ENCODE measurements at regions not wholly inside any gene's neighbourhood (a gene's known extent, or its start where the extent isn't known, plus 50 kb on each side); places are given as distances from the start of the nearest gene placed in this dataset.
A peak's percentile ranks its signal among the peaks of the same experiment; 100 is the strongest.

GRCh38 chr6:137560184-137560563, 66.0 kb upstream of the OLIG3 start:
- no peaks in the 10 kb centered on the region for H3K4me1 ChIP-seq (ENCODE audit: control insufficient read depth in 2 of 3, insufficient read depth in 2 of 3, low read depth in 1 of 3, low read length in 3 of 3)
- H3K36me3 ChIP-seq (ENCODE audit: control insufficient read depth in 2 of 3, insufficient read depth in 3 of 3, low read length in 3 of 3): no peaks in the 10 kb centered on the region
- FAIRE-seq (no peak), DNase-seq (no peak)
- H3K9me3 ChIP-seq (ENCODE audit: control insufficient read depth in 2 of 3, insufficient read depth in 1 of 3, low read length in 3 of 3): no peaks in the 10 kb centered on the region
- TF ChIP-seq, protein P1, sequence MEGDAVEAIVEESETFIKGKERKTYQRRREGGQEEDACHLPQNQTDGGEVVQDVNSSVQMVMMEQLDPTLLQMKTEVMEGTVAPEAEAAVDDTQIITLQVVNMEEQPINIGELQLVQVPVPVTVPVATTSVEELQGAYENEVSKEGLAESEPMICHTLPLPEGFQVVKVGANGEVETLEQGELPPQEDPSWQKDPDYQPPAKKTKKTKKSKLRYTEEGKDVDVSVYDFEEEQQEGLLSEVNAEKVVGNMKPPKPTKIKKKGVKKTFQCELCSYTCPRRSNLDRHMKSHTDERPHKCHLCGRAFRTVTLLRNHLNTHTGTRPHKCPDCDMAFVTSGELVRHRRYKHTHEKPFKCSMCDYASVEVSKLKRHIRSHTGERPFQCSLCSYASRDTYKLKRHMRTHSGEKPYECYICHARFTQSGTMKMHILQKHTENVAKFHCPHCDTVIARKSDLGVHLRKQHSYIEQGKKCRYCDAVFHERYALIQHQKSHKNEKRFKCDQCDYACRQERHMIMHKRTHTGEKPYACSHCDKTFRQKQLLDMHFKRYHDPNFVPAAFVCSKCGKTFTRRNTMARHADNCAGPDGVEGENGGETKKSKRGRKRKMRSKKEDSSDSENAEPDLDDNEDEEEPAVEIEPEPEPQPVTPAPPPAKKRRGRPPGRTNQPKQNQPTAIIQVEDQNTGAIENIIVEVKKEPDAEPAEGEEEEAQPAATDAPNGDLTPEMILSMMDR (IDR thresholded peaks at IDR 0.05; ENCODE audit: borderline replicate concordance, extremely low read depth, insufficient read depth): no peak
- H3K27ac ChIP-seq (ENCODE audit: low read depth in 2 of 2, low read length in 2 of 2): no peak overlapping the region
- H3K27me3 ChIP-seq (ENCODE audit: control insufficient read depth, insufficient read depth, low read length): no peaks in the 10 kb centered on the region
- H3K4me3 ChIP-seq (ENCODE audit: low read length in 3 of 3): no peak overlapping the region
- no peak overlapping the region for H3K9ac ChIP-seq (ENCODE audit: low read length in 3 of 3)
- intact Hi-C loops (cut with DNase I): no loop called here

- Histone ChIP-seq H3K27me3 (ENCODE audit: control insufficient read depth, insufficient read depth, low read length) (no peaks in the 10 kb centered on the region), H3K27ac (ENCODE audit: low read depth in 2 of 2, low read length in 2 of 2) (no peak overlapping the region), H3K9me3 (ENCODE audit: control insufficient read depth in 2 of 3, insufficient read depth in 1 of 3, low read length in 3 of 3) (no peaks in the 10 kb centered on the region), H3K9ac (ENCODE audit: low read length in 3 of 3) (no peak overlapping the region), H3K4me3 (ENCODE audit: low read length in 3 of 3) (no peak overlapping the region), H3K4me1 (ENCODE audit: control insufficient read depth in 2 of 3, insufficient read depth in 2 of 3, low read depth in 1 of 3, low read length in 3 of 3) (no peaks in the 10 kb centered on the region), H3K36me3 (ENCODE audit: control insufficient read depth in 2 of 3, insufficient read depth in 3 of 3, low read length in 3 of 3) (no peaks in the 10 kb centered on the region)
- intact Hi-C loops (cut with DNase I): no loop called here
- DNase-seq (no peak), FAIRE-seq (no peak)
- TF ChIP-seq, protein P1 (IDR thresholded peaks at IDR 0.05; ENCODE audit: borderline replicate concordance, extremely low read depth, insufficient read depth): no peak
Observed at GRCh38 chr6:137568067-137568466, 73.9 kb upstream of the OLIG3 start.

DNA sequence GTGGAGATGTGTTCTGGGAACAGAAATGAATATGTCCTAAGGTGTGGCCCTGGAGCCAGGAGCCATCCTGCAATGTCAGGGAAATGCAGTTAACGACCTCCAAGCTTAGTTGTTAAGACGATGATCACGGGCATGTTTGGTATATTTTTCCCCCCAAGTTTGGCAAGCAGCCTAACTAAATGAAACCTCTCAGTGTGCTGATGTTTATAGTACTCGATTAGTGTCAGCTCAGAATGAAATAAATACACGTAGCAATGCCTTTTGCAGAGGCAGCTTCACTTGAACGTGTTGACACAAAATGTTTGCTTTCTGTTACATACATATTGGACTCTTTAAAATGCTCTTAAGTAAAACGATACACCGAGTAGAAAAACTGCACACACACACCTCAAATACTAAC, 76.2 kb upstream of the OLIG3 start:
- no peak overlapping the region for H3K27ac ChIP-seq (ENCODE audit: low read depth in 2 of 2, low read length in 2 of 2)
- H3K4me3 ChIP-seq (ENCODE audit: low read length in 3 of 3): no peak overlapping the region
- peak in 1 of 5 donors; percentile 8 for DNase-seq
- TF ChIP-seq, protein P1 (IDR thresholded peaks at IDR 0.05; ENCODE audit: borderline replicate concordance, extremely low read depth, insufficient read depth): no peak
- intact Hi-C loops (cut with DNase I): no loop called here
- no peaks in the 10 kb centered on the region for H3K9me3 ChIP-seq (ENCODE audit: control insufficient read depth in 2 of 3, insufficient read depth in 1 of 3, low read length in 3 of 3)
- H3K36me3 ChIP-seq (ENCODE audit: control insufficient read depth in 2 of 3, insufficient read depth in 3 of 3, low read length in 3 of 3): no peaks in the 10 kb centered on the region
- H3K9ac ChIP-seq (ENCODE audit: low read length in 3 of 3): no peak overlapping the region
- H3K27me3 ChIP-seq (ENCODE audit: control insufficient read depth, insufficient read depth, low read length): no peaks in the 10 kb centered on the region
- no peaks in the 10 kb centered on the region for H3K4me1 ChIP-seq (ENCODE audit: control insufficient read depth in 2 of 3, insufficient read depth in 2 of 3, low read depth in 1 of 3, low read length in 3 of 3)
- no peak for FAIRE-seq

GRCh38 chr6:137571854-137572253, 77.7 kb upstream of the OLIG3 start:
- peak; percentile 23 for FAIRE-seq
- Histone ChIP-seq H3K9ac (ENCODE audit: low read length in 3 of 3) (no peak overlapping the region), H3K27me3 (ENCODE audit: control insufficient read depth, insufficient read depth, low read length) (no peaks in the 10 kb centered on the region), H3K4me3 (ENCODE audit: low read length in 3 of 3) (no peak overlapping the region), H3K36me3 (ENCODE audit: control insufficient read depth in 2 of 3, insufficient read depth in 3 of 3, low read length in 3 of 3) (no peaks in the 10 kb centered on the region), H3K4me1 (ENCODE audit: control insufficient read depth in 2 of 3, insufficient read depth in 2 of 3, low read depth in 1 of 3, low read length in 3 of 3) (no peaks in the 10 kb centered on the region), H3K27ac (ENCODE audit: low read depth in 2 of 2, low read length in 2 of 2) (no peak overlapping the region), H3K9me3 (ENCODE audit: control insufficient read depth in 2 of 3, insufficient read depth in 1 of 3, low read length in 3 of 3) (no peaks in the 10 kb centered on the region)
- TF ChIP-seq, protein P1 (IDR thresholded peaks at IDR 0.05; ENCODE audit: borderline replicate concordance, extremely low read depth, insufficient read depth): peak; percentile 37
- intact Hi-C loops (cut with DNase I): no loop called here
- DNase-seq: peak in 3 of 5 donors; percentile 10 to 14 (median 12)
